NCI-H82 treated with DMSO at 0.1 percent for 48 hours (cell line): ENCODE measurements at regions not wholly inside any gene's neighbourhood (a gene's known extent, or its start where the extent isn't known, plus 50 kb on each side); places are given as distances from the start of the nearest gene placed in this dataset.
"Not testable (repeated sequence)": the region's sequence is repeated elsewhere in the genome, so short reads cannot be mapped to it uniquely, and the experiment has no call there.

Source experiments
- DNase-seq: peaks from one replicate; lab custom pipeline; 2025; ENCODE audit not compliant: unreplicated experiment; lab: John Stamatoyannopoulos, UW

- DNase-seq = no peak
These were observed 222.9 kb upstream of the KCNK2 start for GRCh38 chr1:214859647-214860046.

GRCh38 chr1:214861615-214862014 lies 220.9 kb upstream of the KCNK2 start:
- no peak for DNase-seq

GRCh38 chr1:214862421-214862820 lies 220.1 kb upstream of the KCNK2 start:
- no peak for DNase-seq

- DNase-seq = no peak
These were observed 217.4 kb upstream of the KCNK2 start for GRCh38 chr1:214864896-214865688.

GRCh38 chr1:214870426-214870825 lies 212.1 kb upstream of the KCNK2 start:
- DNase-seq = not testable (repeated sequence)

GRCh38 chr1:214880956-214881355 lies 201.6 kb upstream of the KCNK2 start:
- no peak for DNase-seq

- no peak for DNase-seq
These were observed 199.9 kb upstream of the KCNK2 start for GRCh38 chr1:214882616-214883015.

GRCh38 chr1:214895011-214895600 lies 187.4 kb upstream of the KCNK2 start:
- DNase-seq = no peak

- no peak for DNase-seq
These were observed 185.6 kb upstream of the KCNK2 start for GRCh38 chr1:214896921-214897320.

GRCh38 chr1:214897581-214897980 lies 185.0 kb upstream of the KCNK2 start:
- no peak for DNase-seq

- DNase-seq = no peak
These were observed 184.4 kb upstream of the KCNK2 start for GRCh38 chr1:214898161-214898560.

- DNase-seq = no peak
These were observed 183.8 kb upstream of the KCNK2 start for GRCh38 chr1:214898718-214899117.

- no peak for DNase-seq
These were observed 182.6 kb upstream of the KCNK2 start for GRCh38 chr1:214899908-214900460.

GRCh38 chr1:214900590-214900989 lies 181.9 kb upstream of the KCNK2 start:
- DNase-seq = no peak

- no peak for DNase-seq
These were observed 180.8 kb upstream of the KCNK2 start for GRCh38 chr1:214901718-214902117.

- DNase-seq = no peak
These were observed 179.8 kb upstream of the KCNK2 start for GRCh38 chr1:214902636-214903320.

GRCh38 chr1:214912127-214912526 lies 170.4 kb upstream of the KCNK2 start:
- no peak for DNase-seq

- peak; percentile 72 for DNase-seq
These were observed 168.6 kb upstream of the KCNK2 start for GRCh38 chr1:214913966-214914365.

GRCh38 chr1:214917081-214917635 lies 165.4 kb upstream of the KCNK2 start:
- DNase-seq = peak; percentile 52

- DNase-seq = no peak
These were observed 163.8 kb upstream of the KCNK2 start for GRCh38 chr1:214918745-214919144.

- no peak for DNase-seq
These were observed 162.2 kb upstream of the KCNK2 start for GRCh38 chr1:214920337-214920736.
